Stimulated activated CD4-positive, alpha-beta T cell treated with anti-CD3 and anti-CD28 coated beads, Interleukin-4, amount 100 ng/mL, for 24 hours (primary cell): ENCODE measurements at regions not wholly inside any gene's neighbourhood (a gene's known extent, or its start where the extent isn't known, plus 50 kb on each side); places are given as distances from the start of the nearest gene placed in this dataset.

Source experiments
- DNase-seq: peaks from one replicate; pipeline ENCODE4 v3.0.0-alpha.2; 2020

DNA sequence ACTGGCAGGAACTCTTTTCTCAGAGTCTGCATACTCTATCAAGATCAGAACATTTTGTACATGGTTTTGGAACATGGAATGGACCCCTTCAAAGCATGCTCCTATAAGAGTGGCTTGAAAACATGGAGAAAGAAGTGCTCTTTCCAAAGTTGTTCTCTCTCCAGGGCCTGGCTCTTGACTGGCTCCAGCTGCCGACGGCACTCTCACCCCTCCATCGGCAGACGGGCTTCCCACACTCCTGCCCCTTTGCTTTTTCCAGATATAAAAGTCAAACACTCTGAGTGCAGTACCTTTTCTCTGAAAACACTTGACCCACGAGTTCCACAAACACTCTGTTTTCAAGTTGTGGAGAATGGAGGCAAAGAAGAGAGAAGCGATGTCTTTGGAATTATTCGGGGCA lies 72.5 kb upstream of the ONECUT1 start:
- no peak for DNase-seq

DNA sequence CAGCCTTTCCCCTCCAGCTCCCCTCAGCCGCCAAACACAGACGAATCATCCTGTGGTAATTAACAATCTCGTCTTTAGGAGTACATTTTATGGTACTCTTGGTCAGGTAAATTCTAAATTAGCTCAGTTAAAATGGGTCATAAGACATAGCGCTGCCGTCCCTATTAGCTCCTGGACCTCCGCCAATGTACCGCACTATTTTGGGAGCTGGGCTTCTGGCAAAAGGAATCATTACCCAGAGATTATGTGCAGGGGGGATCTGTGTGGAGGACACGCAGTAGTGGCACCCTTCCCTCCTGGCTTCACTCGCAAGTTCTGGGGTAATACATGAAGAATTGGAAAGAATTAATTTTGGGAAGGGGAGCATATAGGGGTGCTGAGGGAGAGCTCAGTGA lies 68.6 kb upstream of the ONECUT1 start:
- DNase-seq, result no peak

DNA sequence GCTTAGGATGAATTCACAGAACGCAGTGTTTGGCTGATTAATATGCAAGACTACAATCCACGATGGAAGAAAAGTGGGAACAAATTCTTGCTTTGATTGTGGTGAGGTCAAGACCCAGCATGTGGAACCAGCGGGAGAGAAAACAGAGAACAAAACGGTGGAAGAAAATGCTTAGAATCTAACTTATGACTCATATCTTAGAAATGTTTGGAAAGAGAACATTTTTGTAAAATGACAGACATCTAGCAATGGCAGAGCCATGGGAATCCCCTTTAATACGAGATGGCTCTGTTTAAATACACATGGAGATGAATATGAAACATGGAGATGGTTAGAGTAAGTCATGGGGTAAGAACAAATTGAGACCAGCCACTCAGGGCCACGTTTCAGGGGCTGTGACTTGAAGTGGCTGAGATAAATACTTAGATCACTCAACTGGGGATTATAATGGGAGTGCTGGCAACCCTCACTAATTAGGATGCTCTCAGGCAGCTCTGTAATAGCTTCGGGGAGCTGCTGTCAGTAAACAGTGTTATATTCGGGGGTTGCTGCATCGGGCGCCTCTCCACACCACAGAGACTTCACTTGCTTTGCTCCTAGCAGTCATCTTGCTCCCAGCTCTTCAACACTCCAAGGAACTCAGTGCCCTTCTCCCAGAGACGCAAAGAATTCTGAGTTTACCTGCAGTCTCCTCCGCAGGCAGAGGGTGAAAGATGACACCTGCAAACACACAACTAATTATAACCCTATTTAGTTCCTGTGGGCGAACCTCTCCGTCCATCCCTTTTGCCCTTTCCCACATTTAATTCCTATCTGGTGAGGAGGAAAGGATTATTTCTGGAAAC lies 68.0 kb upstream of the ONECUT1 start:
- DNase-seq, result no peak

DNA sequence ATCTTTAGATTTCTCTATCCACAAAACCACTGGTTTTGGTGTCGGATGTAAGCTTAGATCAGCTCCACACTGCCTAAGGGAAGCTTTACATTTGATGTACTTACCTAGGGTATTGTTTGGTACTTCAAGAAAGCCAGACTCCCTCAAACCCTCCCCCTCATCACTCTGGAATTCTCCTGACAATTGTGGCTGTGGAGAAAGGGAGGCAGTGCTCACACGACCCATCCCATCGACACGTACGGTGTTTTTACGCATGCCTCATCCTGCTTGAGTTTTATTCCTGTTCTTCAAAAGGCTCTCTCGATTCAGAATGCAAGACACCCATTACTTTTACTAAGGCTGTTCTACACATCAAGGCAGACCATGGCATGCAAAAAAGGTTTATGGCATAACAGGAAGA lies 67.3 kb upstream of the ONECUT1 start:
- DNase-seq, result no peak

DNA sequence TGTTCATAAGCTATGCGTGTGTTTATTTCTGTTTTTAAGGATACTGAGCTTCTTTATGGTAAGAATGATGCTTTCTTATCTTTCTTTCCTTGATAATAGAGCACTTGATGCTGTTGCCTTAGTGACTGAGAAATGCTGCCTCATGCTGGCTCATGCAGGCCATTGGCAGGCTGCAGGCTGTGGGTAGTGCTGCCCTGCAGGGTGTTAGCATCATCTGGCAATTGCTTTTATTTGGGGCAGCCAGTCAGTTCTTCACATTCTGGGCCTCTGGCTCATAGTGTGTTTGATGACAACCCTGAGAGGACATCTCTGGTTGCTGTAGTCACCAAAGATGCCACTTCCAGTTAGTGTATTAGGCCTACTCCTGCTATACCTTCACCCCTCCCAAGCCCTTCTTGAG lies 66.2 kb upstream of the ONECUT1 start:
- no peak for DNase-seq

DNA sequence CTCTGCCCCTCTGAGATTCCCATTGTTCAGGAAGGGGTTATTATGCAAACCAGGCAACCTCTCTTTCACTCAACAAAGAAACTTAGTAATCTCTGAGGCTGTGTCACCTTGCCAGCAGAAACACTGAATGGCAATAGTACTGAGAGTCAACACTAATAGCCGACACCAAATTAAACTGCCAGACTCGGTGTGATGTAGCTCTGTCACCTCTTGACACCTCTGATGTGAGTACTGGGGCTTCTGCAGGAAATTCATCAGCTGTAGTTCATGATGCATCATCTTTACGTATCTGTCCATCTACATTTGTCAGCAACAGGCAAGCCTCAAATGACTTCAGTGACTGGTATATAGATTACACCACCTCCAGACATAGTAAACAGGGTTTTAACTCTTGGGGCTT lies 65.0 kb upstream of the ONECUT1 start:
- DNase-seq, result no peak

DNA sequence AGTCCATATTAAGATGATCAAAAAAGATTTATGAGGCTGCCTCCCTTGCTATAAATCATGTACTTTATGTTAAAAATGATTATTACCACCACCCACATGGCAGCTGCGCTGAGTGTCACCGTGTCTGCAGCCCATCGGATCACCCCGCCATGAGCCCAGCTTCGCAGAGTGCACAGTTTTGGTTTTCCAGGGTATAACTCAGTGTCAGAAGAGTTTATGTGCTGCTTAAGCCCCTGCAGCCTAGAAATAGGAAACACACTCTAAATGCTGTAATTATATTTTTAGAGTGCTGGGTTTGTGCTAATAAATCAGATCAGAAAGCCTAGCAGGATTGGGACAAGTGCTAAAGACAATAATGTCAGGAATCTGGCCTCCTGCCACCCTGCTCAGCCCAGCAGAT lies 54.7 kb upstream of the ONECUT1 start:
- DNase-seq, result no peak
